Superior temporal gyrus (tissue), 1 donor: ENCODE measurements at regions not wholly inside any gene's neighbourhood (a gene's known extent, or its start where the extent isn't known, plus 50 kb on each side); places are given as distances from the start of the nearest gene placed in this dataset.

ENCODE experiments used
- DNase-seq: peaks from one replicate; pipeline ENCODE4 v3.0.0-alpha.2; 2016; ENCODE audit errors: extremely low spot score

DNA sequence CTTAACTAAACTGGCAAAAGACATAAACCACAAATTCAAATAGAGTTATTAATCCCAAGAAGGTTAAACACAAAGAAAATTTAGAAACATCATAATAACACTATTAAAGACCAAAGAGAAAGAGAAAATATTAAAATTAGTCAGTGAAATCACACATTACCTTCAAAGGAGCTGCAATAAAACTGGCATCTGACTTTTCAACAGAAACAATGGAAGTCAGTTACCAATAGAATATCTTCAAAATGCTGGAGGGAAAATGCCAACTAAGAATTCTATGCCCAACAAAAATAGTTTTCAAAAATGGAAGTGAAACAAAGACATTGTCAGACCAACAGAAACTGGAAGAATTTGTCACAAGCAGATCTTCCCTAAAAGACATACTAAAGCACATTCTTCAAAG, 68.7 kb upstream of the RNF7 start:
- no peak for DNase-seq

DNA sequence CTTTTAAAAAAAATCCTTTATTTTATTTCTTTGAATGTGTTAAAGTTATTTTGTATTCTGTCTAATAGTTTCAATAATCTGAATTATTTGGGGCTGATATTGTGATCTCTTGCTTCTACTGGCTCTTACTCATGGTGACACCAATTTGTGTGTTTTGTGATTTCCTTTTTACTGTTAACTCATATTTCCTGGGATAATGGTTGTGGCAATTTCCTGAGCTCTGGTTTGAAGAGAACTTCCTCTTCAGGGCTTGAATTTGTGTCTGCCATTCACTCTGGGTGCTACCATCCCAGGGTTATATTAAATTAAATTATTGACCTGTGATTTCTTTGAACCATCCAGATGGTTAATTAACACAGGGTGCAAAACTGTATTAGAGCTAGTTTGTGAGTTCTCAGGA, 60.4 kb upstream of the RNF7 start:
- no peak for DNase-seq

DNA sequence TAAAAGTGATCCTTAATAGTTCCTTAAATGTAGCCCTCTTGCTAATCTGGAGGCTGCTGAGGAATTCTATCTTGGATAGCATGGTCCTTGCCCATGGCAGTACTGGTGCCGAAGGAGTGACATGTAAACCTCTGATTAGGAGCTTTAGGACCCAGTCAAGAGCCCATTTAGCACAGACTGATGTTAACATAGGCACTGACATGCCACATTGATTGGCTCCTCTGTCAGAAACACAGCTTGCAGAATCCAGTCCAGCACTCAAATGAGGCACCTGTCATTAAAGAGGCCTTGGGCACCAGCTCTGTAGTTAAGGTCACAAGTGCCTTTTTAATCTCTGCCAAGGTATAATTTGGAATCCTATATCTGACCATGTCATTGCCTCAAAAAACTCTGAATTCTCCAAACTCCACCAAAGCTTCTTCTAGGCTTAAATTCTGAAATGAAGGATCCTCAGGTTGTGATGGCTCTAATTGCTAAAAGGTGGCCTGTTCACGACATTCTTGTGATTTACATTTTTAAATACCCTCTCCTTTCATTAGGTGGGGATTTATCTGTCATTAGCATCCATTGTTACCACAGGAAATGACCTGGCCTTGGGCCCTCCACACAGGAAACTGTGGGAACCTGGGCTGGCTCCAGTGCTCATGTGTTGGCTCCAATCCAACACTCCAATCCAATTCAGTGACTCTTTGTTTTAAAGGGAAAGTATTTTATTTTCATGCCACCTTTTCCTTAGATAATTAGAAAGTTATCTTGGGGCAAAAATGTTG, 57.3 kb upstream of the RNF7 start:
- no peak for DNase-seq

DNA sequence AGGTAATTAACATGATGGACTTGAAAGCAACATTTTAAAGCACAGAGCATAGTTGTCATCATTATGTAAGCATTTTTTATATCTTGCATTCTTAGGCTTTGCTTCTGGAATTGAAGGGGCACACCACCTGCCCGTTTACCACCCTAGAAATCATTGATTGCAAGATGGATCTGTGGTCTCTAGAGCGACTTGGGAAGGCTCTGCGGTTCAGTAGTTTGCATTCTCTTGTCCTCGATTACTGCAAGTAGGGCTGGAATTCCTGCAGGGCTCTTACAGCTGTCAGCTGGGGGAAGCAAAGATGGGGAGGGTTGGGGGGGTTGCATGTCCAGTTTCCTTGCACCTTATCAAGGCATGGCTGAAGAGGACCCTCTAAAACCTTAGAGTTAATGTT, 56.7 kb upstream of the RNF7 start:
- no peak for DNase-seq

DNA sequence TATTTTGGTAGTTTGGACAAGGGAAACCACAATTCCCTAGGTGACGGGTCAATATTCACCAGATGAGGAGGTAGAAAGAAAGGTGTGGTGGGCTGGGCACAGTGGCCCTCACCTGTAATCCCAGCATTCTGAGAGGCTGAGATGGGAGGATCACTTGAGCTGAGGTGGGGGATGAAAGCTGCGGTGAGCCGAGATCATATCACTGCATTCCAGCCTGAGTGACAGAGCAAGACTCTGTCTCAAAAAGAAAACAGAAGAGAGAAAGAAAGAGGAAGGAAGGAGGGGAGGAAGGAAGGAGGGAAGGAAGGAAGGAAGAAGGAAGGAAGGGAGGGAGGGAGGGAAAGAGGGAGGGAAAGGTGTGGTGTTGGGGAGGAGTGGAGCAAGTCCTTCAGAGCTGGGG, 56.1 kb upstream of the RNF7 start:
- no peak for DNase-seq

DNA sequence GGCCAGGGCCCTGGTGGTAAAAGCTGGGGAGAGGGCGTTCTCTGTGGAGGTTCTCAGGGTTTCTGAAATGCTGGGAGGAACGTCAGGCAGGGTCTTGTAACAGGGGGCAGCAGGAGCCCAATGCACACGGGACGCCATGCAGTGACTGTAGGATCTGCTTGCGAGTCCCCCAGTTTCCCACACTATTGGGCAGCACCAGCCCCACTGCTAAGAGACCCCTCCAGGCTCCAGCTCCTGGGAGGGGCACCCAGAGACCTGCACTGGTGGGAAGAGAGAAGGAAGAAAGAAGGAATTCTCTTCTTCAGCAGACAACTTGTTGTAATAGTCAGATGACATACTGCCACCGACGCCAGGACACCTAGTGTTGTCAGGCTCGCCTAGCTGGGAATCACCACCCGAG, 55.2 kb upstream of the RNF7 start:
- DNase-seq = no peak

DNA sequence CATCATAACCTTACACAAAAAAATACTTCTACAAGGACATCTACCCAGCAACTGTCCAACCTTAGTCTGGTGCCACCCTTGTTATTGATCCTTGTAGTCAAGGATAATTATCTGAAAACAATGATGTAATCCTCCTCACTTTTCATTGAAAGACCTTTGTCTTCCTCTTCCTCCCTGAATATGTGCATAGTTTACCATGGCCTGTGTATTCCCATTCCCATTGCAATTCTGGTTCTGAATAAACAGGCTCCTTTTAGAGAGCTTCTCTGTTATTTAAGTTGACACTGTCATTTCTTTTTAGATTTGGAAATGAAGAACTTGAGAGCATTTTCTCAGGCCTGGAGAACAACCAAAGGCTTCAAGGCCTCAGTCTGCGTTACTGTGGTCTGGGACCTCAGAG, 53.3 kb upstream of the RNF7 start:
- no peak for DNase-seq

DNA sequence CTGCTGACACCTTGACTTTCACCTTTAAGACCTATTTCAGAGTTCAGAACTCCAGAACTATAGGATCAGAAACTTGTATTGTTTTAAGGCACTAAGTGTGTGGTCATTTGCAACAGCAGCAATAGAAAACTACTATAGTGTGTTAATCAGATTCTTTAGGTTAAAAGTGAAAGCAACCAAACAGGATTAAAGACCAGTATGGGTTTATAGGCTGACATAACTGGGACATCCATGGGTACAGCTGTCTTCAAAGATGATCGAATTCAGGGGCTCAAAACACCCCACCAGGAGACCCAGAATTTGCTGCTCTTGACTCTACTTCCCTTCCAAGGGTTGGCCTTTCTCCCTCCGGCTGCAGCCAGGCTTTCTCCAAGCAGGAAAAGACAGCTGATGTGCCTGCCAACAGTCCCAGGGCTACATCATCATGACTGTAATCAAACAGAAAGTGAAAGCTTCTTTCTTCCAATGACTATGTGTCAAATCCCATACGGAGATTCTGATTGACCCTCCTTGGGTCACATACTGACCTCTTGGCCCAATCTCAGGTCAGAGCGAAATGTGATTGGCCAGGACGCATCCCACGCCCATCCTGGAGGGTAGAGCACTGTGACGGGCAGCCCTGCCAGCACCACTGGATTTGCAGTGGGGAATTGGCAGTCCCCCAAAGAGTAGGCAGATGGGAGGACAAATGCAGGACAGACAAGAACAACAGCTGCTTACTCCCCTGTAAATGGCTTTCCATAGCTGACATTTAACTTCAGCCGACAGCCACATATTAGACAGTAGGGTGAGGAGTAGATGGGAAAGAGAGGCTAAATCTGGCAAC, 51.4 kb upstream of the RNF7 start:
- DNase-seq = peak; percentile 82
